Amniotic stem cell (primary cell): ENCODE measurements at regions not wholly inside any gene's neighbourhood (a gene's known extent, or its start where the extent isn't known, plus 50 kb on each side); places are given as distances from the start of the nearest gene placed in this dataset.

ENCODE experiments used
- DNase-seq: peaks from one replicate; lab custom pipeline; 2025; lab: John Stamatoyannopoulos, UW

- no peak for DNase-seq
Measured at GRCh38 chr3:124178531-124178930, 186.6 kb upstream of the ROPN1 start.

GRCh38 chr3:124200407-124200806 lies 208.5 kb upstream of the ROPN1 start:
- no peak for DNase-seq

- no peak for DNase-seq
Measured at GRCh38 chr3:124201226-124201625, 209.3 kb upstream of the ROPN1 start.

- DNase-seq, result no peak
Measured at GRCh38 chr3:124201786-124202185, 209.9 kb upstream of the ROPN1 start.

- DNase-seq, result no peak
Measured at GRCh38 chr3:124202754-124203153, 210.8 kb upstream of the ROPN1 start.

GRCh38 chr3:124203292-124203691 lies 211.4 kb upstream of the ROPN1 start:
- no peak for DNase-seq

- DNase-seq, result no peak
Measured at GRCh38 chr3:124206225-124207055, 214.5 kb upstream of the ROPN1 start.

GRCh38 chr3:124207077-124207476 lies 215.2 kb upstream of the ROPN1 start:
- DNase-seq, result no peak

GRCh38 chr3:124207873-124208485 lies 216.1 kb upstream of the ROPN1 start:
- DNase-seq, result no peak

- no peak for DNase-seq
Measured at GRCh38 chr3:124209426-124209825, 217.5 kb upstream of the ROPN1 start.

- DNase-seq, result no peak
Measured at GRCh38 chr3:124210899-124211298, 219.0 kb upstream of the ROPN1 start.

- DNase-seq, result no peak
Measured at GRCh38 chr3:124213641-124214040, 221.7 kb upstream of the ROPN1 start.

GRCh38 chr3:124217542-124217941 lies 225.6 kb upstream of the ROPN1 start:
- peak; percentile 46 for DNase-seq

GRCh38 chr3:124221422-124221821 lies 229.5 kb upstream of the ROPN1 start:
- DNase-seq, result no peak

GRCh38 chr3:124223853-124224252 lies 231.9 kb upstream of the ROPN1 start:
- no peak for DNase-seq

GRCh38 chr3:124227150-124227630 lies 235.3 kb upstream of the ROPN1 start:
- no peak for DNase-seq

- no peak for DNase-seq
Measured at GRCh38 chr3:124229420-124229819, 237.5 kb upstream of the ROPN1 start.

GRCh38 chr3:124229836-124230235 lies 237.9 kb upstream of the ROPN1 start:
- DNase-seq, result no peak

- DNase-seq, result no peak
Measured at GRCh38 chr3:124230432-124230831, 238.5 kb upstream of the ROPN1 start.

- no peak for DNase-seq
Measured at GRCh38 chr3:124230998-124231397, 239.1 kb upstream of the ROPN1 start.

GRCh38 chr3:124234852-124235252 lies 242.9 kb upstream of the ROPN1 start:
- no peak for DNase-seq

GRCh38 chr3:124235446-124235845 lies 243.5 kb upstream of the ROPN1 start:
- no peak for DNase-seq

- DNase-seq, result no peak
Measured at GRCh38 chr3:124243177-124243859, 251.4 kb upstream of the ROPN1 start.
